ENCODE measurements at regions not wholly inside any gene's neighbourhood (a gene's known extent, or its start where the extent isn't known, plus 50 kb on each side); places are given as distances from the start of the nearest gene placed in this dataset.

- TF ChIP-seq EP300 (IDR thresholded peaks at IDR 0.05), result no peak
- TF ChIP-seq CTCF (IDR thresholded peaks at IDR 0.05), result no peak
Observed at GRCh38 chr1:220325306-220325995, 53.2 kb upstream of the RAB3GAP2 start.

Data from upper lobe of left lung (tissue), 4 donors.